HG02678 (cell line): ENCODE measurements at regions not wholly inside any gene's neighbourhood (a gene's known extent, or its start where the extent isn't known, plus 50 kb on each side); places are given as distances from the start of the nearest gene placed in this dataset.

Experiments used
- ATAC-seq: cut with Tn5 transposase; IDR thresholded peaks from one replicate; pipeline ENCODE4 v1.9.1; 2021; ENCODE audit warnings: mild to moderate bottlenecking, moderate library complexity; ENCODE audit not compliant: unreplicated experiment

DNA sequence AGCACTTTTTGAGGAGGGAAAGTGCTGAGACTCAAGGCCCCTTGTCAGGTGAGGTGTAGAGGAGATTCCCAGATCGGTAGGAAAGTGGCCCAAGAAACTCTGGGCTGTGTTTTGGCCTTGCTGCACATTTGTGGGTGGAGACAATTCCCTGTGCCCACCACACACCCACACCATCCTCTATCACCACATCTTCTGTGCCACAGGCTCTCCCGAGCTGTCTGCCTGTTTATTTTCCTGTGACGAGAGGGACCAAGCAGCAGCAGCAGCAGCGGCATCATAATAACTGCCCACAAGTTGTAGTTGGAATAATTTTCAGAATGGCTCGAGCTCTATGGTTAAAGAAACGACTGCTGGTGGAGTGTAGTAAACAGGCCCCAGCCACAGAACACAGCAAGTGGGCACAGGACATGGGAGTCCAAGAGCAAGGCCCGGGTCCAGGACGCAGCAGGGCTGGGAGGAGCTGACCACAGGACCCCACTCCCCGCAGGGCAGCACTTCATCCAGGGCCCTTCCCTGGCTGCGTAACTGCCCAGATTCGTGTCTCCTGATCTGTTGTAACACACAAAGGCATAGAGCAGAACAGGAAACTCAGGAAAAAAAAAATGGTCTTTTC is 55.6 kb upstream of the BCL2L14 start:
- ATAC-seq: no peak

DNA sequence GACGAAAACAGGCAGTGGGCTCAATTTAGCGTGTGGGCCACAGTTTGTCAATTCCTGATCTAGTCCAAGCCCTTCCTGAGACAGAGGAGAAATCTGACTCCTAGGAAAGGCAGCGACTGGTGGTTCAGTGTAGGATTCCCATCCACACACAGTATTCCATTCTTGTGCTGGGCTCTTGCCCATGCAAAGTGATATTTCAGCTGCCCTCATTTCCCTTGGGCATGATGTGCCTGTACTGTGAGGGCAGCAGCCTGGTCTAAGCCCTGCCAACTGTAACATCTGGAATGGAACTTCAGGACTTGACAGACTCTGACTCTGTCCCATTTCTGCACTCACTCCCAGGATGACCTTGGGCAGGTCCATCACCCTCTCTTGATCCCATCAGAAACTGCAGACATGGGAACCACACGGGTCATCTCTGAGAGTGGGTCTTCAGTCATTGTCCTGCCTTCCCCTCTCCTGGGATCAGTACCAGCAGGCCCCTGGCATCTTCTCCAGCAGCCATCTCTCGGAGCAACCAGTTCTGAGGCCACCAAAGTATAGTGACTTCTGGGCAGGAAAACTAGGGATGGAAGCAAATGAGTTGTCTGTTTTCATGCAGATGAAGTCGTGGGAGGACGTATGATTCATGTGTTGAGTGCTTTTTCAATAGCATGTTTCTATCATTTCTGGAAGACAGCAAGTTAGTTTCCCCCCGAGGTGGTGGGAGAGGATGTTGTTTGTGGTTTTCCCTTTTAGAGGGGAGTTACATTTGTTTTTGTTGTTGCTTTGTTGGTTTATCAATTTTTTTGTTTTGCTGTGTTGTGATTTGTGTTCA is 54.2 kb upstream of the BCL2L14 start:
- ATAC-seq: no peak

DNA sequence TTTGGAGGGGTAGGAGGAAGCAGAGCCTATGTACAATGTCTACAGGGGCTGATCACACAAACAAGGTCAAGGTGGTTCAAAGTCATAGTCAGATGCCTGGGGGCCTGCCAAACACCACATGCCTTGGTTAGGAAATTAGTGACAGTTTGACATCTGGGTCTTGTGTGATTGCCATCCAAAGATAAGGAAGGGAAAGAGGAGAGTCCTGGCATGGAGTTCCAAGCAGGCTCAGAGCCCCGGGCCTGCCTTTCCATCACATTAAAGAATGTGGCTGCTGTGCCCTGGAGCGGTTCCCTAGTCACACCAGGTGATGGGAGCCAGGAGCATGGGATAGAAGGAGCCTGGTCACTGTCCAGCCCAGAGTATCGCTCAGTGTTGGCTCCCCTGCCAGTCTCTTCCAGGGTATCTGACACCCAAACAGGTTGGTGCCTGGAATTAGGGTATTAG is 53.6 kb upstream of the BCL2L14 start:
- ATAC-seq: no peak

DNA sequence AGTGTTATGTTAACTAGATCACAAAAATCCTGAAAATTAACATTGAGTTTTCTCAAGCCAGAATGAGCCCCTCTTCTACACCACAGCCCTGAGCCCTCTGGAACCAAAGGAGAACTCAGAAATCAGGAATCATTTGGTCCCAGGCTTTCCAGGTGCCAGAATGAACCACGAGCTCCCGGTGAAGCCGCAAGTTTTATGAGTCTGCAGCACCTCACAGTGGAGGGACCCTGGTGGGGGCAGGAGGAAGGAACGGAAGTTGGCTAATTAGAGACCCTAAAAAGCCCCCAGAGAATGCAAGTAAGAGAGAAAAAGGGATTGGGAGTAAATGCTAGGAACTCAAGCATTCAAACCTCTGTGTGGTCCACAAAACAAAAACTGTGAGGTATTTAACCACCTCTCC is 52.9 kb upstream of the BCL2L14 start:
- ATAC-seq: no peak

DNA sequence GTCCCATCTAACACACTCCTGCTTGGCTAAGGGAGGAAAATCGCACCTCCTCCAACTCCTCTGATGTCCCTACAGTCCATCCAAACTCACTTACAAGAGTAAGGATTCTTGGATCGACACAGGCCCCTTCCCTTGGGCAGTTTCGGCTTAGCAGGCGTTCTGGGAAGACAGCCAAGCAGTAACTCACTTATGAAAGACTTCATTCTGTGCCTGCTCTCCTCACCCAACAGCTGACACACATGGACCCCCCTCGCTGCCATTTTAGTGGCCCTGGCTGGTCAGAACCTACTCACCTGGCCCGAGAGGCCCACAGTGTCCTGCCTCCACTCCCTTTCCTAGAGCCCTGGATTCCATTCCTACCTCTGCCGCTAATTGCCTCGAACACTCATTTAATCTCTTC is 52.3 kb upstream of the BCL2L14 start:
- ATAC-seq: no peak

DNA sequence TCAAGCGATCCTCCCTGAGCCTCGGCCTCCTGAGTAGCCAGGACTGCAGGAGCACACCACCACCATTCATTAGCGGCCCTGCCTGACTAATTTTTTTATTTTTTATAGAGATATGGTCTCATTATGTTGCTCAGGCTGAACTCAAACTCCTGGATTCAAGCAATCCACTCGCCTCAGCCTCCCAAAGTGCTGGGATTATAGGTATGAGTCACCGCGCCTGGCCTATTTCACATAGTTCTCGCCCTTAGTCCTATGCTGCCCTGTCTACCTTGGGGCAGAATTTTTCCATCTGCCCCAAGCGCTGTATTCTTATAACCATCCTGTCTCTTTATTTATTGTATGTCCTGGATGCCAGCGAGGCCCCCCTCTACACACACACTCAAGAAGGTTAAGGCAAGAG is 50.9 kb upstream of the BCL2L14 start:
- ATAC-seq: no peak

DNA sequence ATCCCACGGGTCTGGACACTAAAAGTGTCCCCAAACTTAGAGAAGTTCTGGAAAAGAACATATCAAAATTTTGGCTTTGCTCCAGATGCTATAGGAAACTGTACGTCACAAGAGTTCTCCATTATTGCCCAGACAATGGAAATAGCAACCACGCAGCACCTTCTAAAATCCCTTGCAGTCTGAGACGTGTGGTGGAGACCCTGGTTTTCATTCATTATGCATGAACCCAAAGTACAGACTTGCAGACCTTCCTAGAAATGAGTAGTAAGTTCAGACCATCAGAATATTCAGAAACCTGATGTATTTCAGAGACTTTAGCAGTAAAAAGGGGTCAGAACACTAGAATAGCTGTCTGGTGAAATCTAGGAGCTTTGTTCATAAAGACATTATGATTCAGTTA is 50.0 kb upstream of the BCL2L14 start:
- no peak for ATAC-seq
